ENCODE measurements at regions not wholly inside any gene's neighbourhood (a gene's known extent, or its start where the extent isn't known, plus 50 kb on each side); places are given as distances from the start of the nearest gene placed in this dataset.

- TF ChIP-seq MAX (IDR thresholded peaks at IDR 0.05) (no peak), TEAD4 (IDR thresholded peaks at IDR 0.05) (no peak)
These were observed 54.0 kb upstream of the HECW1 start for GRCh38 chr7:43058271-43059066.

Data from Ishikawa (cell line).